Trophoblast cell (in vitro differentiated cells and primary cell): ENCODE measurements at regions not wholly inside any gene's neighbourhood (a gene's known extent, or its start where the extent isn't known, plus 50 kb on each side); places are given as distances from the start of the nearest gene placed in this dataset.

Experiments
- DNase-seq, 2 donors: peaks; one replicate each; pipeline ENCODE4 v3.0.0-alpha.2; 2016
- H2AFZ ChIP-seq: 2 replicates; pipeline ENCODE4 v1.6.1; 2013; ENCODE audit warnings: low read length, moderate library complexity, mild to moderate bottlenecking; ENCODE audit not compliant: insufficient read depth, poor library complexity
- H2AK5ac ChIP-seq: 2 replicates; pipeline ENCODE4 v1.6.1; 2013; ENCODE audit warnings: mild to moderate bottlenecking, low read length
- H2BK120ac ChIP-seq: 2 replicates; pipeline ENCODE4 v1.6.1; 2013; ENCODE audit warnings: low read length, mild to moderate bottlenecking, moderate library complexity; ENCODE audit not compliant: insufficient read depth, poor library complexity
- H2BK12ac ChIP-seq: 2 replicates; pipeline ENCODE4 v1.6.1; 2013; ENCODE audit warnings: mild to moderate bottlenecking, low read length, moderate library complexity
- H2BK5ac ChIP-seq: 2 replicates; pipeline ENCODE4 v1.6.1; 2013; ENCODE audit warnings: low read length, low read depth, moderate library complexity, mild to moderate bottlenecking; ENCODE audit not compliant: poor library complexity
- H3K14ac ChIP-seq: 2 replicates; pipeline ENCODE4 v1.6.1; 2013; ENCODE audit warnings: mild to moderate bottlenecking, low read length
- H3K18ac ChIP-seq: 2 replicates; pipeline ENCODE4 v1.6.1; 2013; ENCODE audit warnings: mild to moderate bottlenecking, low read length
- H3K23ac ChIP-seq: 2 replicates; pipeline ENCODE4 v1.6.1; 2013; ENCODE audit warnings: low read length
- H3K27ac ChIP-seq: 2 replicates; pipeline ENCODE4 v1.5.1; 2013; ENCODE audit warnings: low read depth, mild to moderate bottlenecking, inconsistent platforms, low read length, moderate library complexity
- H3K27me3 ChIP-seq: 2 replicates; pipeline ENCODE4 v1.6.1; 2013; ENCODE audit warnings: inconsistent platforms, mild to moderate bottlenecking, low read length, moderate library complexity; ENCODE audit not compliant: insufficient read depth
- H3K36me3 ChIP-seq, 2 experiments: 1 replicate in 1 of 2; 2 replicates in 1 of 2; pipeline ENCODE4 v1.6.1; 2013; ENCODE audit warnings: low read length in 2 of 2, mild to moderate bottlenecking in 2 of 2, moderate library complexity in 1 of 2; ENCODE audit not compliant: insufficient read depth in 2 of 2, control insufficient read depth in 1 of 2
- H3K4ac ChIP-seq: 2 replicates; pipeline ENCODE4 v1.6.1; 2013; ENCODE audit warnings: low read depth, mild to moderate bottlenecking, low read length, moderate library complexity
- H3K4me1 ChIP-seq, 2 experiments: 1 replicate in 1 of 2; 2 replicates in 1 of 2; pipeline ENCODE4 v1.6.1; 2013; ENCODE audit warnings: low read length in 2 of 2, mild to moderate bottlenecking in 2 of 2, moderate library complexity in 1 of 2; ENCODE audit not compliant: insufficient read depth in 2 of 2, control insufficient read depth in 1 of 2
- H3K4me2 ChIP-seq: 2 replicates; pipeline ENCODE4 v1.6.1; 2013; ENCODE audit warnings: inconsistent platforms, mild to moderate bottlenecking, low read length, moderate library complexity
- H3K4me3 ChIP-seq: 2 replicates; pipeline ENCODE4 v1.5.1; 2013; ENCODE audit warnings: mild to moderate bottlenecking, low read depth, low read length, inconsistent platforms
- H3K79me1 ChIP-seq: one replicate; pipeline ENCODE4 v1.6.1; 2013; ENCODE audit warnings: low read length
- H3K79me2 ChIP-seq: 2 replicates; pipeline ENCODE4 v1.6.1; 2013; ENCODE audit warnings: low read length, mild to moderate bottlenecking; ENCODE audit not compliant: control insufficient read depth, insufficient read depth, poor library complexity
- H3K9ac ChIP-seq: 2 replicates; pipeline ENCODE4 v1.6.1; 2013; ENCODE audit warnings: mild to moderate bottlenecking, low read length
- H3K9me3 ChIP-seq: 2 replicates; pipeline ENCODE4 v1.6.1; 2013; ENCODE audit warnings: low read depth, mild to moderate bottlenecking, control low read depth, inconsistent platforms, low read length; ENCODE audit not compliant: insufficient read depth
- H4K12ac ChIP-seq: 2 replicates; pipeline ENCODE4 v1.6.1; 2013; ENCODE audit warnings: low read depth, mild to moderate bottlenecking, low read length, moderate library complexity
- H4K8ac ChIP-seq: 2 replicates; pipeline ENCODE4 v1.6.1; 2013; ENCODE audit warnings: low read depth, mild to moderate bottlenecking, low read length, moderate library complexity
- H4K91ac ChIP-seq: one replicate; pipeline ENCODE4 v1.6.1; 2013; ENCODE audit warnings: low read depth, mild to moderate bottlenecking, low read length, moderate library complexity
- WGBS: extraction: QIAGEN DNeasy Blood & Tissue Kit; methylation state at CpG from one replicate; pipeline ENCODE4 v1.1.7; 2013; ENCODE audit warnings: missing lambda C conversion rate; ENCODE audit not compliant: insufficient read length, insufficient coverage; ENCODE audit errors: extremely low coverage; 5-methylcytosine and 5-hydroxymethylcytosine counted together

DNA sequence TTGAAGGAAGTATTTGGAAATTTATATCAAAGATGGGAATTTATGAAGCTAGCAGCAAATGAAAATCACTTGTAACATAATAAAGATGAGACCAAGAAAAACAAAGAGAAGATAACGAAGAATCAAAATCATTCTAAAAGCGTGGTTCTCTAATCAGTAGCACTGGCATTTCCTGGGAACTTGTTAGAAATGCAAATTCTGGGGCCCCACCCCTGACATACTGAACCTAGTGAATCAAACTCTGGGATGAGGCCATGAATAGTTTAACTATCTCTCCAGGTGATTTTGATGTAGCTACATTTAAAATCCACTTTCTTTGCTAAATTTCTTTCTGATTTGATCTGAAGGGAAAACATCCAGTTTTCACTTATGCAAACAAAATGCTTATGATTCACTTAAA is 1075.6 kb downstream of the HACE1 start:
- Histone ChIP-seq H3K79me1 (no peaks in the 10 kb centered on the region), H2BK120ac (no peak overlapping the region), H3K27ac (no peak overlapping the region), H3K4me1 (no peaks in the 10 kb centered on the region), H2AK5ac (no peak overlapping the region), H3K9ac (no peak overlapping the region), H3K18ac (no peak overlapping the region), H3K79me2 (no peaks in the 10 kb centered on the region), H3K4ac (no peak overlapping the region), H3K36me3 (no peaks in the 10 kb centered on the region), H3K4me3 (no peak overlapping the region), H2BK12ac (no peak overlapping the region), H3K23ac (no peak overlapping the region), H3K9me3 (no peaks in the 10 kb centered on the region), H4K91ac (no peak overlapping the region), H2BK5ac (no peak overlapping the region), H4K8ac (no peak overlapping the region), H4K12ac (no peak overlapping the region), H3K27me3 (no peaks in the 10 kb centered on the region), H3K4me2 (no peak overlapping the region), H3K14ac (no peak overlapping the region), H2AFZ (no peak overlapping the region)
- WGBS: no CpG with 5 or more reads among the region's 2 CpGs
- DNase-seq: no peak

DNA sequence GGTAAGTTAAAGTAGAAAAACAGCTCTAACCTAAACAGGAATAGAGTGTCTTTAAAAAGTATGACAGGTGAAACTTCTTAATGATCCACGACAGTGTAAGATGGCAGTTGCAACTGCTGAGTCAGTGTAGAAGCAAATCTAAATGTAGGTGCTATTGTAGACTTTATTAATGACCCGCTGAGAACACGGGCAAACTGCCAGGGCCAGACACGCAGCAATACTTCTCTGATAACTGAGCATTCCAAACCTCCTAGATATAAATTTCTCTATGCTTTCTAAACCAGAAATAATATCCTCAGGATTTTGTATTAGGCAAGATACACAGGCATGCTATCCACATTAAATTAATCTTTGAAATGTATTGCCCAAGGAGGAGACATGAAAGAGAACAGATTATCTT is 1076.4 kb downstream of the HACE1 start:
- Histone ChIP-seq H3K4me3 (no peak overlapping the region), H3K27ac (no peak overlapping the region), H3K4me1 (no peaks in the 10 kb centered on the region), H4K91ac (no peak overlapping the region), H2AK5ac (no peak overlapping the region), H2BK5ac (no peak overlapping the region), H2AFZ (no peak overlapping the region), H4K12ac (no peak overlapping the region), H3K27me3 (no peaks in the 10 kb centered on the region), H2BK120ac (no peak overlapping the region), H3K9ac (no peak overlapping the region), H3K36me3 (no peaks in the 10 kb centered on the region), H2BK12ac (no peak overlapping the region), H4K8ac (no peak overlapping the region), H3K9me3 (no peaks in the 10 kb centered on the region), H3K79me1 (no peaks in the 10 kb centered on the region), H3K14ac (no peak overlapping the region), H3K23ac (no peak overlapping the region), H3K4me2 (no peak overlapping the region), H3K18ac (no peak overlapping the region), H3K4ac (no peak overlapping the region), H3K79me2 (no peaks in the 10 kb centered on the region)
- DNase-seq: no peak
- no CpG with 5 or more reads among the region's 4 CpGs for WGBS

DNA sequence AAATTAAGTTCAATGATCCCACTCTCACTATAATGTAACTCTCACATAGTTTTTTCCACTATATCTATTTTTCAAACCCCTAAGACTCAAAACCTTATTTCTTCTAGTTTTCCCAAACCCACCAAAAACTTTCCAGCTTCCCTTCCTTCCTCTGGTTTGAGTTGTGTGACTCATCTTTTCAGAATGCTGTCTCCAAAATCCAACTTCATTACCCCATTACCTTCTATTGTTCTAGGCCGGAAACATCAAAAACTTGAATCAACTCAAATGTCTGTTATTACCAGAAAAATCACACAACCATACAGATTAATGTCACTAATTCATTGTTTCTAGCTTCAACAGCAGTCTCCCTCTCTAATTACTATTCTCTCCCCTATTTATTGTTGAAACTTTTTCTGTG is 1090.3 kb downstream of the HACE1 start:
- Histone ChIP-seq H4K8ac (no peak overlapping the region), H3K27me3 (no peaks in the 10 kb centered on the region), H3K27ac (no peak overlapping the region), H3K9me3 (no peaks in the 10 kb centered on the region), H3K4me2 (no peak overlapping the region), H3K4me3 (no peak overlapping the region), H2BK5ac (no peak overlapping the region), H3K79me2 (no peaks in the 10 kb centered on the region), H3K18ac (no peak overlapping the region), H3K9ac (no peak overlapping the region), H3K4ac (no peak overlapping the region), H3K14ac (no peak overlapping the region), H2BK12ac (no peak overlapping the region), H3K4me1 (no peaks in the 10 kb centered on the region), H4K12ac (no peak overlapping the region), H2AK5ac (no peak overlapping the region), H4K91ac (no peak overlapping the region), H2BK120ac (no peak overlapping the region), H3K23ac (no peak overlapping the region), H3K36me3 (no peaks in the 10 kb centered on the region), H3K79me1 (no peaks in the 10 kb centered on the region), H2AFZ (no peak overlapping the region)
- DNase-seq: no peak
- no CpG with 5 or more reads among the region's 1 CpG for WGBS

DNA sequence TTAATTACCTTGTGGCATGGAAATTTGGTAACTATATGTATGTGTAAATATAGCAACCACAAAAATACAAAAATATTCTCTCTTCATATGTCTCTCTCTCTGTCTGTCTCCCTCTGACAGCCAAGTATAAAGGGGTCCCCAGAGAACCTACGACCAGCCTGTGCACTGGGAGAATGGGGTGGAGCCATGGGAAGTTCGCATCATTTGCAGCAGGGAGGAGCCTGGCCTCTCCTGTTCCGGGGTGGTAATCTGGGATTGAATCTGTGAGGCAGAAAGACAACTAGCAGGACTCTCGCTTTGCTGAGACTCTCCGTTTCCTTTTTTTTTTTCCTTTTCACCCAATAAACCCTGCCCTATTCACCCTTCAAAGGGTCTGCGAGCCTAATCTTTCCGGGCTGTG is 1109.1 kb downstream of the HACE1 start:
- no peaks in the 10 kb centered on the region for H3K27me3 ChIP-seq
- no peaks in the 10 kb centered on the region for H3K79me2 ChIP-seq
- no peak overlapping the region for H2AFZ ChIP-seq
- no peak overlapping the region for H2AK5ac ChIP-seq
- H3K18ac ChIP-seq: no peak overlapping the region
- no peak overlapping the region for H3K14ac ChIP-seq
- no peaks in the 10 kb centered on the region for H3K4me1 ChIP-seq
- H3K36me3 ChIP-seq: no peaks in the 10 kb centered on the region
- no peak overlapping the region for H3K9ac ChIP-seq
- H2BK120ac ChIP-seq: no peak overlapping the region
- no peak overlapping the region for H4K12ac ChIP-seq
- WGBS: no CpG with 5 or more reads among the region's 7 CpGs
- no peak overlapping the region for H3K23ac ChIP-seq
- no peak overlapping the region for H3K27ac ChIP-seq
- H3K79me1 ChIP-seq: no peaks in the 10 kb centered on the region
- H4K91ac ChIP-seq: no peak overlapping the region
- no peak for DNase-seq
- H3K4ac ChIP-seq: no peak overlapping the region
- no peak overlapping the region for H4K8ac ChIP-seq
- H3K4me3 ChIP-seq: no peak overlapping the region
- H2BK12ac ChIP-seq: no peak overlapping the region
- H3K9me3 ChIP-seq: no peaks in the 10 kb centered on the region
- H3K4me2 ChIP-seq: no peak overlapping the region
- no peak overlapping the region for H2BK5ac ChIP-seq
